HG03025 (cell line): ENCODE measurements at regions not wholly inside any gene's neighbourhood (a gene's known extent, or its start where the extent isn't known, plus 50 kb on each side); places are given as distances from the start of the nearest gene placed in this dataset.
"Not testable (repeated sequence)": the region's sequence is repeated elsewhere in the genome, so short reads cannot be mapped to it uniquely, and the experiment has no call there.

ENCODE experiments used
- ATAC-seq: cut with Tn5 transposase; IDR thresholded peaks from one replicate; pipeline ENCODE4 v1.9.1; 2021; ENCODE audit warnings: mild to moderate bottlenecking, moderate library complexity; ENCODE audit not compliant: unreplicated experiment, low FRiP score

DNA sequence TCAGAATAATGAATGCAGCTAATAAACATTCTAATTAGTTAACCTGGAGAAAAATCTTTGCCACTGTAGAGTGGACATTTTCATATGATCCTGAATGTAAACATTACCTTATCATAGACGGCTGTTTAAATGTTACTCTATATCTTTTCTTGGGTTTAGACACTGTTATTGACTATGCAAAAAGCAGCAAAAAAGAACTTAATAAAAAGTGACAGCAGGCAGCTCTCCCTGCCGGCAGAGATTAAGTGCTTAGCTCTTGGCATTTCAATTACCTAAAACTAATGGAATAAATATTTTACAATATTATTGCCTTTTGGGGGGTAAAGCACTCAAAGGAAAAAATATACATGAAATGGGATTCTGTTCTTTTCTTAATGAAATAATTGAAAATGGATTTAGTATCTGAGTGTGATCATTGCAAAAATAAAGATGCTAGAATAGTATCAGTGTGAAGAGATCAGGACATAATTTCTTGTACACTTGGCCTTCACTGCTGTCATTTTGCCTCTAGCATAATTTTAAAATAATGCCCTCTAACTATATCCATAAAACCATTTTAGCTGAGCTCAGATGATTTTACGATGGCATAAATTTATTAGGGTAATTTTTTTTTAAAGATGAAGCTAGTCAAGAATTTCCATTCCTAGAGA is 203.4 kb upstream of the DPP10 start:
- ATAC-seq = no peak

DNA sequence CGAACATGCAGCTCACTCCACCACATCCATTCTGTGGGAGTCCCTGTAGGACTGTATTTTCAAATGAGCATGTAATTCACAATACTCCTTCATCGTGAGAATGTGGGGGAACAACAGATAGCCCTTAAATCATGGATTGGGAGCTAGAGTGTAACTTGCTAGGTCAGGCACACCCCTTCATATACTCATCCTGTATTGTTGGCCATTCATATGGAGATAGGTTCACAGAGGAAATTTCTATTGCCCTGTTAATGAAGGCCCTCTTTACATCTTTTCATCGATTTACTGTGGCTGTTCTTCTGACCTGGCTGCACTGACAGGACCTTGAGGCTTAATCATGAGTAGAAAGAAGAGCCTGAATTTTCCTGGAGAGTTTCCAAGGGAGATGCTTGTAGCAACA is 193.8 kb upstream of the DPP10 start:
- ATAC-seq = no peak

GRCh38 chr2:114252713-114253112 is 189.7 kb upstream of the DPP10 start:
- no peak for ATAC-seq

DNA sequence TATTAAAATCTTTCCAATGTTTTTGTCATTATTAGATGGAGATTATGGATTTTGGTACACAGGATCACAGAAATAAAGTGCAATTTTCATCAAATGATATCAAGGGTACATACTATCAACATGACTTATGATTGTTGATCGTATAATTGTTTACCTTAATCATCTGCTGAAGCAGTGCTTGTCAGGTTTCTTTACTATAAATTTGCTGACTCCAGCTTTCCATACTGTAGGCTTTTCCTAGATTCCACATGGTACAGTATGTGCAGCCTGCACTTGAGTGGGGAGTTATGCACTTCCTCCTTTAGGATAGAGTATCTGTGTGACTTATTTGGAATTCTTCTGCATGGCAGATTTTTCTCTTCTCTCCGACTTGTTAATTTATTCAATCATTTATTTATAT is 187.6 kb upstream of the DPP10 start:
- no peak for ATAC-seq

DNA sequence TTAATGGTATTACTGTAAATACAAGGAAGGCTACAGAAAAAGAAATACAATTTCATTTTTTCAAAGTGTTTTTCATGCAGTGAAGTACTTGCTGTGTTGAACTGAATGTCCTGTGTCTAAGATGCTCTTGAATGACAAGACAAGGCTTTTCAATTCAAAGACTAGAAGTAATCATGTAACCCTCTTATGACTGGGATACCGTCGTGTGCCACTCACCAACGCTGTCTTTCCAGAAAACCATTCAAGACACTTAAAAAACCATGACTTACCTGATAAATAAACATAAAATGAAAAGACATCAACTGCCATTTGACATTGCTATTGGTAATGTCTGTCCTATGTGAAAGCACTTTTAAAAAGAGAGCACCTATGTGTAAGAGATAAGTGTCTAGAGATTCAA is 183.1 kb upstream of the DPP10 start:
- no peak for ATAC-seq

DNA sequence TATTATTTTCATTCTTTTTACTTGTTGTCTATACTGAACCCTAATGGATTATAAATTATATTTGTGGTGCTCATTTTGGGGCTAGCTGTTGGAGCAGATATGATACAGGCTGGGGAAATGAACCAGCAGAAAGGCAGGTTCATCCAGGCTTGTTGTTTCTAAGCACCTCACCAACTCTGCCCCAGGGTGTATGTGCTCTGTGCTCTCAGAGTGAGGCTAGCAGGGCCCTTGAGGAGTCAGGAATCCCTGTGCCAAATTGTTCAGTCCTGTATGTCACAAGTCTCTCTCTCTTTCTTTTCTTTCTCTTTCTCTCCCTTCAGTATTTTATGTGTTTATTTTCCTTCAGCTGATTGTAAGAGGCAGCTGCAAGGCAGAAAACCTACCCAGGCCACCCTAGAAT is 181.1 kb upstream of the DPP10 start:
- no peak for ATAC-seq

GRCh38 chr2:114265261-114265660 is 177.2 kb upstream of the DPP10 start:
- ATAC-seq = no peak

DNA sequence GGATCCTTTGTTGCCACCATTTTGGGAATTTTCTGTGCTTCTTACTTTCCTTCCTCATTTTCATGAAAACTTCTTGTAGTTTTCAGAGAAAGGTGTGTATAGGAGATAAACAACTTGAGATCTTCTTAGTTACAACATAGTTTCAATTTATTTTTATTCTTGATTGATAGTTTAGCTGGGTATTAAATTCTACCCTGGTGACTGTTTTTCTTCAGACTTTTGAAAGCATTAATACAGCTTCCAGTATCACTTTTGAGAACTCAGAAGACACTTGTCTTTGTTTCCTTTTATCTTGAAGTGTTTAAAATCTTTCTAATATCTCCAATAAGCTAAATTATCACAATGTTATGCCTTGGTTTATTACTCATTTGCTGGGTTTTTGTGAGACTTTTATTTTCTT is 167.5 kb upstream of the DPP10 start:
- no peak for ATAC-seq

GRCh38 chr2:114281188-114281587 is 161.3 kb upstream of the DPP10 start:
- no peak for ATAC-seq

- no peak for ATAC-seq
These were observed 158.7 kb upstream of the DPP10 start for GRCh38 chr2:114283774-114284173.

GRCh38 chr2:114286438-114286837 is 156.0 kb upstream of the DPP10 start:
- no peak for ATAC-seq

DNA sequence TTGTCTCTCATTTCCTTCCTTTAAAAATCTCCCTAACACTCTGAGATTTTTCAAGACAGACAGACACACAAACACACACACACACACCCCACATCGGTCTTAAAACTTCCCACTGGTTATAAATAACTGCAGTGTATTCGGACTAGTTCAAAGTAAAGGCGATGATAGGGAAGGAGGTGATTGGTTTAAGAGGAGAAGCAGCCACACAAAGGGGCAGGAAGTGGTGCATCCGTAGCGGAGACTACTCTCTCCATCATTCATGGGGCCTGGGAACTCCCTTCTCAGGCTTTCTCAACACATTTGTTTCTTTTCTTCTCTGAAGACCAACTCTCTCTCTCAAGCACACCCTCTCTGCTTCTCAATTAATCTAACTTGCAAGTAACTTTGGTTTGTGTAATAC is 149.1 kb upstream of the DPP10 start:
- no peak for ATAC-seq

GRCh38 chr2:114294741-114295140 is 147.7 kb upstream of the DPP10 start:
- ATAC-seq = no peak

DNA sequence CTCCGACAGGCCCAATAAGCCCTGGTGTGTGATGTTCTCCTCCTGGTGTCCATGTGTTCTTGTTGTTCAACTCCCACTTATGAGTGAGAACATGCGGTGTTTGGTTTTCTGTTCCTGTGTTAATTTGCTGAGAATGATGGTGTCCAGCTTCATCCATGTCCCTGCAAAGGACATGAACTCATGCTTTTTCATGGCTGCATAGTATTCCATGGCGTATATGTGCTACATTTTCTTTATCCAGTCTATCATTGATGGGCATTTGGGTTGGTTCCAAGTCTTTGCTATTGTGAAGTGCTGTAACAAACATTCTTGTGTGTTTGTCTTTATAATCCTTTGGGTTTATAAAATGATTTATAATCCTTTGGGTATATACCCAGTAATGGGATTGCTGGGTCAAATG is 142.1 kb upstream of the DPP10 start:
- ATAC-seq = not testable (repeated sequence)

DNA sequence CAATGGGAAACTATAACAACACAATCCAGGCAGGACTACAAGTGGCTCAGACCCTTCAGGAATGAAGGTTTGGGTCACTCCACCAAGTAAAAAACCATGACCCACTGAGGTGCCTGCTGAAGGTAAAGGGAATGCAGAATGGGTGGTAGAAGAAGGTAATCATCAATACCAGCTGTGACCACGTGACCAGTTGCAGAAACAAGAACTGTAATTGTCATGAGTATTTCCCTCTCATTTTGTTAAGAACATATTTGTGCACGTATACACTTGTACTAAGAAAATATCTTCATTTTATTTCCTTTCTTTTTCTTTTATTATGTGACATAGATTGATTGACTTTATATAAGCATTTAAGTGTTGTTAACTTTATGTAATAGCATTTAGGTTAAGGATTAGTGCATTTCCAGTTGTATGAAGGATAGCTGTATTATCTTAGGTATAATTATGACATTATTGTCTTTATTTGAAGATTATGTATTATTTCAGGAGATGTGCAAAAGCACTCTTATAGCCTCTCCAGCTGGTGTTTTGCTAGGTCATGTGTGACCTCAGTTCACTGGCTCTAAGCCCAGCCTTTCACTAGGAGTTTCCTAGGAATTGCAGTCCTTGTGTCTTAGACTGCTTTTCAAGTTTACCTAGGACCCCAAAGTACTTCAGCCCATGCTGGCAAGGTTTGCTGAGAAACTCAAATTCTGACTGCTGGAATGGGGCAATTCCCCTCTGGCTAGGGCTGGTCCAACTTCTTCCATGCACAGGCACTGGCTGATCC is 125.7 kb upstream of the DPP10 start:
- no peak for ATAC-seq

GRCh38 chr2:114330594-114330993 is 111.8 kb upstream of the DPP10 start:
- no peak for ATAC-seq

- ATAC-seq = no peak
These were observed 110.5 kb upstream of the DPP10 start for GRCh38 chr2:114331934-114332333.

DNA sequence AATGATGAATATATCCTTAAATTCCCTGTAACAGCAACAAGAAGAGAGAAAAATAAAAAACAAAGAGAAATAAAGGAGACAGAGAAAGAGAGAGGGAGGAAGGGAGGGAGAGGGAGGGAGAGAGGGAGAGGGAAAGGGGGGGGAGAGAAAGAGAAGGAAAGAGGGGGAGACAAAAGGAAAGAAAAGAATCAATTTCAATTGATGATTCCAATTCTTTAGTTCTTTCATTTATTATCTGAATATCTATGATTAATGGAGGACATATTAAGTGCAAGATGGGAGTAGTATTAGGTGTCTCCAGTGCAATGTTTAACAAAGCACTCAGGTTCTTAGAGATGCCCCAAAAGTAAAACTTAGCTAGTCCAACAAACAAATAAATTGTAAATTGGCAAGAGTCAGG is 97.2 kb upstream of the DPP10 start:
- no peak for ATAC-seq

GRCh38 chr2:114346658-114347057 is 95.8 kb upstream of the DPP10 start:
- ATAC-seq = no peak

DNA sequence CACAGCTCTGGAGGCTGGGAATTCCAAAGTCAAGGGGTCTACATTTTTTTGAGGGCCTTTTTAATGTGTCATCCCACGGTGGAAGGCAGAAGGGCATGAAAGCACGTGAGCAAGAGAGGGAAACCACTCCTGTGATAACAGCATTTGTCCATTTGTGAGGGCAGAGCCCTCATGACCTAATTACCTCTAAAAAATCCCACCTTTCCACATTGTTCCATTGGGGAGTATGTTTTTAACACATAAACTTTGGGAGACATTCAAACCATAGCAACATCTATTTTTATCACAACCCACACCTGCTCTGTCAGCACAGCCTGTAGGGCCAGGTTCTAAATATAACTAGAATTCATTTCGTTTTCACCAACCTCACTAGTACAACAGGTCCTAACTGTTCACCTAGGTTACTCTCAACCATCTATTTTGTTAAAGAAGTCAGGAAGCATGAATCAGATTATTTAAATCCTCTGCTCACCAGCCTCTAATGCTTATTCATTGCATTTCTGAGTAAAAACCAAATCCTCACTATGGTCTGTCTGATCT is 92.2 kb upstream of the DPP10 start:
- no peak for ATAC-seq

- ATAC-seq = no peak
These were observed 89.5 kb upstream of the DPP10 start for GRCh38 chr2:114352988-114353387.

DNA sequence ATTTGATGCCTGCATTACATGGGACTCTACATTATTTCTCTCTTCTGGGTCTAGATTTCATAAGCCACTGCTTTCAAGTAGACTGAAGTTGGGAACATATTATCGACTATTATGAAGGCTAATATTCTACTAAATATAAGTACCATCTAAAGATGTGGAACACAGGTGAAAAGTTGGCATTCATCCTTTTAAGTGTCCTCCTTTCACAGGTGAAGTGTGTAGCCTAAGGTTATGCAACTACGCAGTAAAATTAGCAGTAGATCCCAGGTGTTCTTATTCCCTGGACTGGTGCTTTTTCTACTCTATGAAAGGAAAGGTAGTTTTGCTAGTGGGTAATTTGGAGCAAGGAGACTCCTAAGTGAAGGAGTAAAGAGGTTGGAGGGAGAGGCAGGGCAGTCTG is 88.2 kb upstream of the DPP10 start:
- no peak for ATAC-seq
